ENCODE measurements at regions not wholly inside any gene's neighbourhood (a gene's known extent, or its start where the extent isn't known, plus 50 kb on each side); places are given as distances from the start of the nearest gene placed in this dataset.

- TF ChIP-seq CTCF (IDR thresholded peaks at IDR 0.05) (no peak), POLR2A (IDR thresholded peaks at IDR 0.05) (no peak)
Measured at GRCh38 chr5:143521846-143522400, 118.4 kb upstream of the NR3C1 start.

Measured in heart left ventricle (tissue), 13 donors.